ENCODE measurements at regions not wholly inside any gene's neighbourhood (a gene's known extent, or its start where the extent isn't known, plus 50 kb on each side); places are given as distances from the start of the nearest gene placed in this dataset.

DNA sequence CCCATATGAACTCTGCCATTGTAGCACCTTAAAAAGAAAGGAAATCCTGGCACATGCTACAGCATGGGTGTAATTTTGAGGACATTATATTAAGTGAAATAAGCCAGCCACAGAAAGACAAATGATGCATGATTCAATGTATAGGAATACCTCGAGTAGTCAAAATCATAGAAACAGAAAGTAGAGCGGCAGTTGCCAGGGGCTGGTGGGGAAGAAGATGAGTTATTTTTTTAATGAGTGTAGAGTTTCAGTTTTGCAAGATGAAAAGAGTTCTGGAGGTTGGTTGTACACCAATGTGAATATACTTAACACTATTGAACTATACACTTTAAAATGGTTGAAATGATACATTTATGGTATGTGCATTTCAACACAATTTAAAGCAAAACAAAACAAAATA lies 133.0 kb downstream of the ZDHHC21 start:
- H3K9me3 ChIP-seq = no peaks in the 10 kb centered on the region
- H3K4me3 ChIP-seq = no peak overlapping the region
- DNase-seq (ENCODE audit: low spot score) = no peak
- no peak for TF ChIP-seq POLR2A (IDR thresholded peaks at IDR 0.05)
- TF ChIP-seq POLR2AphosphoS5 (IDR thresholded peaks at IDR 0.05) = no peak
- TF ChIP-seq, protein P1, sequence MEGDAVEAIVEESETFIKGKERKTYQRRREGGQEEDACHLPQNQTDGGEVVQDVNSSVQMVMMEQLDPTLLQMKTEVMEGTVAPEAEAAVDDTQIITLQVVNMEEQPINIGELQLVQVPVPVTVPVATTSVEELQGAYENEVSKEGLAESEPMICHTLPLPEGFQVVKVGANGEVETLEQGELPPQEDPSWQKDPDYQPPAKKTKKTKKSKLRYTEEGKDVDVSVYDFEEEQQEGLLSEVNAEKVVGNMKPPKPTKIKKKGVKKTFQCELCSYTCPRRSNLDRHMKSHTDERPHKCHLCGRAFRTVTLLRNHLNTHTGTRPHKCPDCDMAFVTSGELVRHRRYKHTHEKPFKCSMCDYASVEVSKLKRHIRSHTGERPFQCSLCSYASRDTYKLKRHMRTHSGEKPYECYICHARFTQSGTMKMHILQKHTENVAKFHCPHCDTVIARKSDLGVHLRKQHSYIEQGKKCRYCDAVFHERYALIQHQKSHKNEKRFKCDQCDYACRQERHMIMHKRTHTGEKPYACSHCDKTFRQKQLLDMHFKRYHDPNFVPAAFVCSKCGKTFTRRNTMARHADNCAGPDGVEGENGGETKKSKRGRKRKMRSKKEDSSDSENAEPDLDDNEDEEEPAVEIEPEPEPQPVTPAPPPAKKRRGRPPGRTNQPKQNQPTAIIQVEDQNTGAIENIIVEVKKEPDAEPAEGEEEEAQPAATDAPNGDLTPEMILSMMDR (IDR thresholded peaks at IDR 0.05) = no peak
- WGBS = 82% methylated on average over 2 of the region's 2 CpGs
- intact Hi-C loops (cut with DNase I) = no loop called here
- H3K4me1 ChIP-seq (replicated peaks) = no peaks in the 10 kb centered on the region
- no peaks in the 10 kb centered on the region for H3K27me3 ChIP-seq (replicated peaks; ENCODE audit: insufficient read depth)
- no peaks in the 10 kb centered on the region for H3K36me3 ChIP-seq
- no peak overlapping the region for H3K27ac ChIP-seq

DNA sequence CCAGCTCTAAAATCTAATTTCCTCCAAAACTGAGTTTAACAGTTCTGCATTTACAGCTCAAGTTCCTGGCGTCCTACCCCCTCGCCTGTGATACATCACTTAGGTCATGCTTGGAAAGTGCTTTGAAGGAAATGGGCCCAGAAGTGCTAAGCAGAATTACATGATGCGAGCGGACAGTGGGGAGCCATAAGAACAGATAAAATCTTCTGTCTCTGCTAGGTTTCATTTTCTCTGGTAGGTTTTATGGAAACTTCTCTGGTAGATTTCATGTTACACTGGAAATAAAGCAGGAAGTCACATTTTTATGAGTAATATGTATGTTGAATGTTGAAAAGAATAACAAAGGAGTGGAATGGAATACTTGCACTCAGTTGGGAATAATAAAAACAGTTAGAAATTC lies 138.3 kb downstream of the ZDHHC21 start:
- Histone ChIP-seq H3K36me3 (no peaks in the 10 kb centered on the region), H3K9me3 (no peaks in the 10 kb centered on the region), H3K4me3 (no peak overlapping the region), H3K27ac (no peak overlapping the region), H3K4me1 (replicated peaks) (no peaks in the 10 kb centered on the region), H3K27me3 (replicated peaks; ENCODE audit: insufficient read depth) (no peaks in the 10 kb centered on the region)
- no peak for DNase-seq (ENCODE audit: low spot score)
- intact Hi-C loops (cut with DNase I) = no loop called here
- TF ChIP-seq, protein P1 (IDR thresholded peaks at IDR 0.05) = no peak
- no peak for TF ChIP-seq POLR2AphosphoS5 (IDR thresholded peaks at IDR 0.05)
- TF ChIP-seq POLR2A (IDR thresholded peaks at IDR 0.05) = no peak
- WGBS = 70% methylated on average over 4 of the region's 4 CpGs

DNA sequence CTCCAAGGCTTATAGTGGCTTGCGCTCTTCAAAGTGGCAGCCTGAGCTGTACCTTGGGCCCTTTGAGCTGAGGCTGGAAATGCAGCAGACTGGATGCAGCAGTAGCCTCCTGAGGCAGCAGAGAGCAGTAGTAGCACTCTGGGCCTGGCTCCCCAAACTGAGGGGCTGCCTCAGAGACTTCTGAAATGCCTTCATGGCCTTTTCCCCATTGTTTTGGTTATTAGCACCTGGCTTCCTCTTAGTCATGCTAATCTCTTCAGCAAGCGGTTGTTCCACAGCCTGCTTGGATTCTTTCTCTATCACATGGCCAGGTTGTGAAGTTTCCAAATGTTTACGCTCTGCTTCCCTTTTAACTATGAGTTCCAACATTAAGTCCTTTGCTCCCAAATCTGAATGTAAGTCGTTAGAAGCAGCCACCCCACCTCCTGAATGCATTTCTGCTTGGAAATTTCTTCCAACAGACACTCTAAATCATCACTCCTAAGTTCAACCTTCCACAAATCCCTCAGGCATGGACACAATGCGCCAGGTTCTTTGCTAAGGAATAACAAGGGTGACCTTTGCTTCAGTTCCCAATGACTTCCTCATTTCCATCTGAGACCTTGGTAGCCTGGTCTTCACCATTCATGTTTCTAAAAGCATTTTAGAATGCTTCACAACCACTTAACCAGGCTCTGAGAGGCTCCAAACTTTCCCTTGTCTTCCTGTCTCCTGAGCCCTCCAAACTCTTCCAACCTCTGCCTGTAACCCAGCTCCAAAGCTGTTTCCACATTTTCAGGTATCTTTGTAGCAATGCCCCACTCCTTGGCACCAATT lies 145.8 kb downstream of the ZDHHC21 start:
- TF ChIP-seq POLR2AphosphoS5 (IDR thresholded peaks at IDR 0.05) (no peak), POLR2A (IDR thresholded peaks at IDR 0.05) (no peak)
- TF ChIP-seq, protein P1 (IDR thresholded peaks at IDR 0.05) = no peak
- H3K27me3 ChIP-seq (replicated peaks; ENCODE audit: insufficient read depth) = no peaks in the 10 kb centered on the region
- DNase-seq (ENCODE audit: low spot score) = no peak
- no peak overlapping the region for H3K4me3 ChIP-seq
- no peaks in the 10 kb centered on the region for H3K36me3 ChIP-seq
- no peaks in the 10 kb centered on the region for H3K4me1 ChIP-seq (replicated peaks)
- no peaks in the 10 kb centered on the region for H3K9me3 ChIP-seq
- no peak overlapping the region for H3K27ac ChIP-seq
- 77% methylated on average over 5 of the region's 5 CpGs for WGBS
- intact Hi-C loops (cut with DNase I) = no loop called here

DNA sequence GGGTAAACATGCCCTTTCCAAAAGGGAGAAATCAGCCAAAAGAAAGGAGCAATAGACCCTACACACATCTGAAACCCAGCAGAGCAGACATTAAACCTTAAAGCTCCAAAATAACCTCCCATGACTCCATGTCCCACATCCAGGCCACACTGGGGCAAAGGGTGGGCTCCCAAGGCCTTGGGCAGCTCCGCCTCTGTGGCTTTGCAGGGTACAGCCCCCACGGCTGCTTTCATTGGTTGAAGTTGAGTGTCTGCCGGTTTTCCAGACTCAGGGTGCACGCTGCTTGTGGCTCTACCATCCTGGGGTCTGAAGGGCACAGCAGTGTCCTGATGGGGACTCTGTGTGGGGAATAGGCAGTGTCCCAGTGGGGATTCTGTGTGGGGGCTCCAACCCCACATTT lies 146.5 kb downstream of the ZDHHC21 start:
- Histone ChIP-seq H3K9me3 (no peaks in the 10 kb centered on the region), H3K27ac (no peak overlapping the region), H3K4me1 (replicated peaks) (no peaks in the 10 kb centered on the region), H3K36me3 (no peaks in the 10 kb centered on the region), H3K4me3 (no peak overlapping the region), H3K27me3 (replicated peaks; ENCODE audit: insufficient read depth) (no peaks in the 10 kb centered on the region)
- no peak for TF ChIP-seq POLR2A (IDR thresholded peaks at IDR 0.05)
- no peak for TF ChIP-seq POLR2AphosphoS5 (IDR thresholded peaks at IDR 0.05)
- intact Hi-C loops (cut with DNase I) = no loop called here
- WGBS = 97% methylated on average over 4 of the region's 4 CpGs
- no peak for DNase-seq (ENCODE audit: low spot score)

DNA sequence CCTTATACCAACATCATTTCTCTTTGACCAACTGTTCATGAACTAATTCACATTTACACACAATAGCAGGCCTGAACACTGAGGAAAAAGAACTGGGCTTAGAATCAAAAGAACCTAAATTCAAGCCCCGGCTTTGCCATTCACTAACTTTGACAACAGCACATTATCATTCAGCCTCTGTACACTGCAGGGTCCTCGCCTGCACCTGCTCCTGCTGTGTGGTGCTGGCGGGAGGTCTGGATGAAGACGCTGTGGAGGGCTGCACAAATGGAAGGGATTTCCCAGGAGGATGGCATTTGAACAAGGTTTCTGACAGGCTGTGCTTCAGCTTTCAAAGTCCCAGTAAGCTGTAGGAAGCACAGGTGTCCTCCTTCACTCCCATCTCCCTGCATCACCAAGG lies 151.2 kb downstream of the ZDHHC21 start:
- no peaks in the 10 kb centered on the region for H3K36me3 ChIP-seq
- H3K27me3 ChIP-seq (replicated peaks; ENCODE audit: insufficient read depth) = no peaks in the 10 kb centered on the region
- TF ChIP-seq, protein P1 (IDR thresholded peaks at IDR 0.05) = no peak
- TF ChIP-seq POLR2A (IDR thresholded peaks at IDR 0.05) = no peak
- no peak for TF ChIP-seq POLR2AphosphoS5 (IDR thresholded peaks at IDR 0.05)
- no peak overlapping the region for H3K27ac ChIP-seq
- no peak for DNase-seq (ENCODE audit: low spot score)
- intact Hi-C loops (cut with DNase I) = no loop called here
- no peak overlapping the region for H3K4me3 ChIP-seq
- no peaks in the 10 kb centered on the region for H3K9me3 ChIP-seq
- 76% methylated on average over 4 of the region's 4 CpGs for WGBS
- no peaks in the 10 kb centered on the region for H3K4me1 ChIP-seq (replicated peaks)
